Urinary bladder (tissue), 3 donors: ENCODE measurements at regions not wholly inside any gene's neighbourhood (a gene's known extent, or its start where the extent isn't known, plus 50 kb on each side); places are given as distances from the start of the nearest gene placed in this dataset.

Experiments used
- DNase-seq: peaks from one replicate; pipeline ENCODE4 v3.0.0-alpha.2; 2015; ENCODE audit errors: extremely low spot score
- H3K27ac ChIP-seq: one replicate; pipeline ENCODE4 v1.5.1; 2013; ENCODE audit warnings: low read depth, mild to moderate bottlenecking, moderate library complexity
- H3K36me3 ChIP-seq: one replicate; pipeline ENCODE4 v1.6.1; 2013; ENCODE audit warnings: mild to moderate bottlenecking, moderate library complexity; ENCODE audit not compliant: insufficient read depth
- H3K4me1 ChIP-seq: one replicate; pipeline ENCODE4 v1.6.1; 2013; ENCODE audit warnings: mild to moderate bottlenecking, moderate library complexity; ENCODE audit not compliant: insufficient read depth
- H3K4me3 ChIP-seq: one replicate; pipeline ENCODE4 v1.5.1; 2013; ENCODE audit warnings: low read depth, low read length
- WGBS: extraction: QIAGEN DNeasy Blood & Tissue Kit; methylation state at CpG from one replicate; pipeline ENCODE4 v1.1.7; 2013; 5-methylcytosine and 5-hydroxymethylcytosine counted together
- donor health status: healthy with polysubstance abuse.
- donor health status: healthy.

- Histone ChIP-seq H3K27ac (no peak overlapping the region), H3K4me1 (no peaks in the 10 kb centered on the region), H3K4me3 (no peak overlapping the region), H3K36me3 (no peaks in the 10 kb centered on the region)
- DNase-seq = no peak
- WGBS = 84% methylated on average over 4 of the region's 4 CpGs
These were observed 523.3 kb downstream of the CMPK2 start for GRCh38 chr2:6342273-6342920.

- Histone ChIP-seq H3K4me3 (no peak overlapping the region), H3K27ac (no peak overlapping the region), H3K4me1 (no peaks in the 10 kb centered on the region), H3K36me3 (no peaks in the 10 kb centered on the region)
- WGBS = 91% methylated on average over 5 of the region's 5 CpGs
- no peak for DNase-seq
These were observed 522.6 kb downstream of the CMPK2 start for GRCh38 chr2:6343076-6343475.

GRCh38 chr2:6352247-6352646, 513.5 kb downstream of the CMPK2 start:
- no peak overlapping the region for H3K4me3 ChIP-seq
- DNase-seq = no peak
- H3K27ac ChIP-seq = no peak overlapping the region
- WGBS = 85% methylated on average over 5 of the region's 5 CpGs
- no peaks in the 10 kb centered on the region for H3K4me1 ChIP-seq
- H3K36me3 ChIP-seq = no peaks in the 10 kb centered on the region

- H3K4me3 ChIP-seq = no peak overlapping the region
- H3K4me1 ChIP-seq = no peaks in the 10 kb centered on the region
- no peaks in the 10 kb centered on the region for H3K36me3 ChIP-seq
- no peak overlapping the region for H3K27ac ChIP-seq
- DNase-seq = no peak
- 45% methylated on average over 8 of the region's 8 CpGs for WGBS
These were observed 512.7 kb downstream of the CMPK2 start for GRCh38 chr2:6352906-6353515.

- Histone ChIP-seq H3K4me3 (no peak overlapping the region), H3K36me3 (no peaks in the 10 kb centered on the region), H3K4me1 (no peaks in the 10 kb centered on the region), H3K27ac (no peak overlapping the region)
- 92% methylated on average over 4 of the region's 4 CpGs for WGBS
- DNase-seq = no peak
These were observed 512.0 kb downstream of the CMPK2 start for GRCh38 chr2:6353669-6354068.

- H3K4me1 ChIP-seq = no peaks in the 10 kb centered on the region
- 88% methylated on average over 2 of the region's 2 CpGs for WGBS
- no peak for DNase-seq
- no peaks in the 10 kb centered on the region for H3K36me3 ChIP-seq
- no peak overlapping the region for H3K27ac ChIP-seq
- H3K4me3 ChIP-seq = no peak overlapping the region
These were observed 511.2 kb downstream of the CMPK2 start for GRCh38 chr2:6354546-6354945.

GRCh38 chr2:6355886-6356761, 509.6 kb downstream of the CMPK2 start:
- no peak overlapping the region for H3K27ac ChIP-seq
- DNase-seq = no peak
- H3K4me3 ChIP-seq = no peak overlapping the region
- H3K36me3 ChIP-seq = no peaks in the 10 kb centered on the region
- H3K4me1 ChIP-seq = no peaks in the 10 kb centered on the region
- WGBS = 77% methylated on average over 6 of the region's 6 CpGs

- Histone ChIP-seq H3K4me3 (no peak overlapping the region), H3K36me3 (no peaks in the 10 kb centered on the region), H3K27ac (no peak overlapping the region), H3K4me1 (no peaks in the 10 kb centered on the region)
- DNase-seq = no peak
- WGBS = 41% methylated on average over 5 of the region's 5 CpGs
These were observed 507.2 kb downstream of the CMPK2 start for GRCh38 chr2:6358546-6358945.

GRCh38 chr2:6358985-6359384, 506.7 kb downstream of the CMPK2 start:
- H3K27ac ChIP-seq = no peak overlapping the region
- no peak for DNase-seq
- 79% methylated on average over 5 of the region's 5 CpGs for WGBS
- H3K36me3 ChIP-seq = no peaks in the 10 kb centered on the region
- no peak overlapping the region for H3K4me3 ChIP-seq
- no peaks in the 10 kb centered on the region for H3K4me1 ChIP-seq

- WGBS = 66% methylated on average over 5 of the region's 5 CpGs
- H3K4me1 ChIP-seq = no peaks in the 10 kb centered on the region
- H3K27ac ChIP-seq = no peak overlapping the region
- no peak overlapping the region for H3K4me3 ChIP-seq
- no peak for DNase-seq
- no peaks in the 10 kb centered on the region for H3K36me3 ChIP-seq
These were observed 505.7 kb downstream of the CMPK2 start for GRCh38 chr2:6359964-6360363.

- H3K27ac ChIP-seq = no peak overlapping the region
- no peak for DNase-seq
- no peaks in the 10 kb centered on the region for H3K36me3 ChIP-seq
- no peaks in the 10 kb centered on the region for H3K4me1 ChIP-seq
- WGBS = 76% methylated on average over 11 of the region's 11 CpGs
- H3K4me3 ChIP-seq = no peak overlapping the region
These were observed 502.8 kb downstream of the CMPK2 start for GRCh38 chr2:6362671-6363450.

GRCh38 chr2:6368281-6368680, 497.4 kb downstream of the CMPK2 start:
- WGBS = 64% methylated on average over 2 of the region's 2 CpGs
- Histone ChIP-seq H3K4me1 (no peaks in the 10 kb centered on the region), H3K27ac (no peak overlapping the region), H3K4me3 (no peak overlapping the region), H3K36me3 (no peaks in the 10 kb centered on the region)
- DNase-seq = no peak

GRCh38 chr2:6369266-6369665, 496.4 kb downstream of the CMPK2 start:
- no peak for DNase-seq
- H3K4me3 ChIP-seq = no peak overlapping the region
- no peaks in the 10 kb centered on the region for H3K36me3 ChIP-seq
- no peaks in the 10 kb centered on the region for H3K4me1 ChIP-seq
- no peak overlapping the region for H3K27ac ChIP-seq
- 97% methylated on average over 3 of the region's 3 CpGs for WGBS
